HPDE6-E6E7 (cell line): ENCODE measurements at regions not wholly inside any gene's neighbourhood (a gene's known extent, or its start where the extent isn't known, plus 50 kb on each side); places are given as distances from the start of the nearest gene placed in this dataset.
"Not testable (repeated sequence)": the region's sequence is repeated elsewhere in the genome, so short reads cannot be mapped to it uniquely, and the experiment has no call there.

Experiments
- DNase-seq: peaks from one replicate; pipeline ENCODE4 v3.0.0; 2011; ENCODE audit warnings: missing footprints; ENCODE audit errors: extremely low spot score

- DNase-seq: no peak
Observed at GRCh38 chr9:124084087-124084486, 72.5 kb downstream of the LHX2 start.

- DNase-seq: no peak
Observed at GRCh38 chr9:124087226-124087625, 75.7 kb downstream of the LHX2 start.

DNA sequence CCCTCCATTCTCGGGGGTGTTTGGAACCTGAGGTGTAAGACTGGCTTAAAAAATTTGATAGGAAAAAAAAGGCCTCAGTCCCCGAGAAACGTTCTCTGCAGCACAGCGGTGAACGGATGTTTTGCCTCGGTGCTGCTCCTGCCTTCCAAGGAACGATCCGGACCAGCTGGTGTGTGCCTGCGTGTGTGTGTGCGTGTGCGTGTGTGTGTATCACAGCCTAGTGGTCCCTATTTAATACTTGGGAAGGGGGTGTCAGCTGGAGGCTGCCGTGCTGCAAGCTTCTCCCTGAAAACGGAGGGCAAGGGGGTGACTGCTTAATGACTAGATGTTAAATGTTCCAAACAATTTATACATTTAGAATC is 76.9 kb downstream of the LHX2 start:
- DNase-seq: no peak

GRCh38 chr9:124089631-124090488 is 78.3 kb downstream of the LHX2 start:
- DNase-seq: not testable (repeated sequence)

DNA sequence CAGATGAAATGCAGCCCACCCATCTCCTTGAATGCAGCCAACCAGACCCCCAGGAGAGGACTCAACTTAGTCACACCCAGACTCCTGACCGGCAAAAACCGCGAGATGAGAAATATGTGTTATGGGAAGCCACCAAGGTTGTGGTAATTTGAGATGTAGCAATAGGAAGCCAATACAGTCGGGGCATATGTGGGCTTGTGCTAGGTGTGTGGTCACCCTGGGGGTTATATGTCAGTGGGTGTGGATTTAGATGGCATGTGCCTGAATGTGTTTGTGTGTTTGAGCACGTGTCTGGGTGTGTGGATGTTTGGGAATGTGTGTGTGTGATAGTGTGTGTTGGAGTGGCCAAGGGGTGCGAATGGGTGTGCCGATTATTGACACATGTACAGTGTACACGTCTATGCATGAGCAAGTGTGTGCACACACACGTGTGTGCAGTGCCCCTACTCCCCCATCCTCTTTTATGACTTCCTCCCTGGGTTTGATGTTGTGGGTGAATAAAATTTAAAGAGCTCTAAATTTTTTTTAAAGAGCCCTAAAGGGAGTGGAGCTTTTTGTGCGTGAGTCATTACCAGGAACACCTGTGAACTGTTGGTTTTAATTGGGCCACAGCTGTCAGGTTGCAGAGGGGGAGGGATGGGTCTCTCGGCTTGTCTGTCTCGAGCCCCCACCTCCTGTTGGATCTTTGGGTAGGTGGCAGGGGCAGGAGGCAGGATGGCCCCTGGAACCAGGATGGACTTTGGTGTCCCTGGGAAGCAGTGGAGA is 86.8 kb downstream of the LHX2 start:
- no peak for DNase-seq

- no peak for DNase-seq
Observed at GRCh38 chr9:124099860-124100259, 88.3 kb downstream of the LHX2 start.

GRCh38 chr9:124101215-124101968 is 89.8 kb downstream of the LHX2 start:
- DNase-seq: no peak

DNA sequence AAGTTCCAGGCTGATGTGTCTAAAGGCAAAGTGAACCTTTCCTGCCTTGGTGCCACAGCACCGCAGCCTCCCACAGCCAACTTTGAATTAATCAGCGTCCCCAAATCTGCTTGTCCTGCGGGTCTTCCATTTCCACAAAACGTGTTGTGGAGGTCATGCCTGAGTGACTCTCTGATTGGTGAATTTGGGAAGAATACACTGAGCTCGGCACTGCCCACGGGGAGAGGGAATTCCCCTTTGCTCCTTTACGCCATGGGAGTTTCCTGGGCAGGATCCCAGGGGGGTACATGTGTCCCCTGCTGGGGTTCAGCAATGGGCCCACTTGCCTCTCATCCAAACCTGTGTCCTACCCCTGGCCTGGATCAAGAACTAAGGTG is 90.4 kb downstream of the LHX2 start:
- no peak for DNase-seq

- no peak for DNase-seq
Observed at GRCh38 chr9:124102363-124102762, 90.8 kb downstream of the LHX2 start.

DNA sequence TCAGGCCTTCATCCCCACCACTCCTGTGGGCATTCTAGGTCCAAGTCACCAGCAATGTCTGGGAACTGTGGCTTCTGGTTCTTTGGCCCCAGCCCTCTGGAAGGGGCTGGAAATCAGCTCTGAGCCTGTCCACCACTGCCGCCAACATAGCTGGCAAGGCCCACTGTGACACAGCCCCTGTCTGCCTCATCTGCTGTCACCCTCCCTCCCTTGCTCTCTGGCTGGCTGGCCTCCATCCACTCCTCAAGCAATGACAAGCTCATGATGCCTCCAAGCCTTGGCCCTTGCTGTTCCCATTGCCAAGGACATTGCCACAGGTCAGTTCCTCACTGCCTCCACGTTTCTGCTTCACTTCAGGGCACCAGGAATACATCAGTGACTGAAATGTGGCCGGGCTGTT is 93.7 kb downstream of the LHX2 start:
- no peak for DNase-seq

- DNase-seq: no peak
Observed at GRCh38 chr9:124108216-124108615, 96.6 kb downstream of the LHX2 start.

GRCh38 chr9:124110307-124110915 is 98.8 kb downstream of the LHX2 start:
- no peak for DNase-seq

DNA sequence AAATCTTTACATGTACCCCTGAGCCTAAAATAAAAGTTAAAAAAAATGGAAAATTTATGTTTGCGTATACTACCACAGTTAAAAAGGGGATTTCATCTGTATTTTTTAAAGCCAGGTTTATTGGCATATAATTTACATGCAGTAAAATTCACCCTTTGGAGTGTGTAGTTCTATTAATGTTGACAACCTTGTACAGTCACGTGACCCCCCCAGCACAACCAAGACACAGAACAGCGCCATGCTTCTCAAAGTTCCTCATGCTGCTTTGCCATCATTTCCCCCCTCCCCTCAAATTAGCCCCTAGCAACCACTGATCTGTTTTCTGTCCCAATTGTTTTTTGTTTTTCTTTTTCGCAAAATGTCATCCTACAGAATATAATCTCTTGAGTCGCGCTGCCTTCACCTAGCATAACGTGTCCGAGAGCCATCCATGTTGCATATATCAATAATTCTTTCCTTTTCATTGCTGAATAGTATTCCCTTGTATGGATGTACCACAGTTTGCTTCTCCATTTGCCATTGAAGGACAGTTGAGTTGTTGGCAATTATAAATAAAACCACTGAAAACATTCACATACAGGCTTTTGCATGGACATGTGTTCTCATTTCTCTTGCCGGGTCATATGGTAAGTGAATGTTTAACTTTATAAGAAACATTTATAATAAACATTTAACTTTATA is 105.3 kb downstream of the LHX2 start:
- no peak for DNase-seq

- no peak for DNase-seq
Observed at GRCh38 chr9:124118894-124119293, 107.3 kb downstream of the LHX2 start.

- no peak for DNase-seq
Observed at GRCh38 chr9:124120272-124120671, 108.7 kb downstream of the LHX2 start.

- no peak for DNase-seq
Observed at GRCh38 chr9:124121725-124122124, 110.2 kb downstream of the LHX2 start.

DNA sequence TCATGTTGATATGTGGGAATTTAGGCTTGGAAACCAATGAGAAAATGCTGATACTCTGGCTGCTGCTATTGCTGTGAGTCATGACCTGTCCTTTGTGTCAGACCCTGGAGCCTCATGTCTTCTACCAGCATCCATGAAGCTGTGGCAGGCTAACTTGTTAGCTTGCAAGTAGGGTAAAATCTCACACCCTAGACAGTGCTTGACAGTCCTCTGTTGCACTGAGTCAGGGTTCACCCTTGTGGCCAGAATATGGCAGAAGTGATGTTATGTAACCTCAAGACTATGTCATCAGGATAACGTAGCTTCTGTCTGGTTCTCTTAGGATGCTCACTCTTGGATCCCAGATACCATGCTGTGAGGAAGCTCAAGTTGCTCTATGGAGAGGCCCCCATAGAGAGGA is 110.8 kb downstream of the LHX2 start:
- no peak for DNase-seq

GRCh38 chr9:124122813-124123462 is 111.4 kb downstream of the LHX2 start:
- DNase-seq: no peak

DNA sequence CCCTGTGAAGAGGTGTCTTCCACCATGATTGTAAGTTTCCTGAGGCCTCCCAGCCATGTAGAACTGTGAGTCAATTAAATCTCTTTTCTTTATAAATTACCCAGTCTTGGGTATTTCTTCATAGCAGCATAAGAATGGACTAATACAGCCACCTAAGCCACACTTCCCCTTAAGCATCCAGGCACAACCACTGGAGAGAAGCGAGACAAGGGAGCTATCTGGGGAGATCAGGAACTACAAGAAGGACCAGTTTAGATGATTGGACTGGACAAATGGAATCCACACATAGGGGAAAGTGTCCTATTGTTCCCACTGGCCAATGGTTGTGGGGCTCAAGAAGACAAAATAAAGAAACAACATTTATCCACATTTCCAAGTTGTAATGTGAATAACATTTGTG is 112.1 kb downstream of the LHX2 start:
- not testable (repeated sequence) for DNase-seq

GRCh38 chr9:124124729-124125650 is 113.4 kb downstream of the LHX2 start:
- no peak for DNase-seq
